HepG2 (cell line): ENCODE measurements at regions not wholly inside any gene's neighbourhood (a gene's known extent, or its start where the extent isn't known, plus 50 kb on each side); places are given as distances from the start of the nearest gene placed in this dataset.

Experiments used
- CCDC6 ChIP-seq: sonication (generic); formaldehyde crosslinking; IDR thresholded peaks from 2 replicates; pipeline ENCODE4 v1.8.1; 2022; ENCODE audit warnings: mild to moderate bottlenecking, missing genetic modification reagents, moderate library complexity
- IRX3 ChIP-seq: sonication (generic); formaldehyde crosslinking; IDR thresholded peaks from 2 replicates; pipeline ENCODE4 v1.8.1; 2023; ENCODE audit warnings: mild to moderate bottlenecking, low read depth, missing genetic modification reagents, borderline replicate concordance
- JDP2 ChIP-seq: sonication (generic); formaldehyde crosslinking; IDR thresholded peaks from 2 replicates; pipeline ENCODE4 v1.8.1; 2022; ENCODE audit warnings: missing genetic modification reagents, borderline replicate concordance
- KDM2A ChIP-seq: sonication (generic); formaldehyde crosslinking; IDR thresholded peaks from 2 replicates; pipeline ENCODE4 v1.4.0; 2020; ENCODE audit warnings: low read depth, missing genetic modification reagents, borderline replicate concordance
- MYPOP ChIP-seq: sonication (generic); formaldehyde crosslinking; IDR thresholded peaks from 2 replicates; pipeline ENCODE4 v1.8.1; 2023; ENCODE audit warnings: mild to moderate bottlenecking, moderate library complexity, missing genetic modification reagents
- YEATS2 ChIP-seq: sonication (generic); formaldehyde crosslinking; IDR thresholded peaks from 2 replicates; pipeline ENCODE4 v1.4.0; 2020; ENCODE audit warnings: missing genetic modification reagents, borderline replicate concordance
- ZNF232 ChIP-seq: sonication (generic); formaldehyde crosslinking; IDR thresholded peaks from 2 replicates; pipeline ENCODE4 v1.4.0; 2020; ENCODE audit warnings: missing genetic modification reagents, borderline replicate concordance
- ZNF296 ChIP-seq: sonication (generic); formaldehyde crosslinking; conservative IDR thresholded peaks from 2 replicates; pipeline ENCODE4 v1.5.0; 2020; ENCODE audit warnings: mild to moderate bottlenecking, missing genetic modification reagents
- ZNF451 ChIP-seq: sonication (generic); formaldehyde crosslinking; IDR thresholded peaks from 2 replicates; pipeline ENCODE4 v1.5.0; 2020; ENCODE audit warnings: mild to moderate bottlenecking, missing genetic modification reagents
- ZNF746 ChIP-seq: sonication (generic); formaldehyde crosslinking; IDR thresholded peaks from 2 replicates; pipeline ENCODE4 v1.8.0; 2022; ENCODE audit warnings: mild to moderate bottlenecking, missing genetic modification reagents
- ZNF773 ChIP-seq: sonication (generic); formaldehyde crosslinking; IDR thresholded peaks from 2 replicates; pipeline ENCODE4 v1.4.0; 2020; ENCODE audit warnings: missing genetic modification reagents, borderline replicate concordance
- TF ChIP-seq, protein P1 (sequence below): sonication (generic); formaldehyde crosslinking; IDR thresholded peaks from 2 replicates; pipeline ENCODE4 v1.8.0; 2022; ENCODE audit warnings: mild to moderate bottlenecking, missing genetic modification reagents; ENCODE audit not compliant: insufficient replicate concordance
- TF ChIP-seq, protein P2 (sequence below): sonication (generic); formaldehyde crosslinking; IDR thresholded peaks from 2 replicates; pipeline ENCODE4 v1.5.0; 2020; ENCODE audit warnings: mild to moderate bottlenecking, low read depth, missing genetic modification reagents, borderline replicate concordance
- TF ChIP-seq, protein P3 (sequence below): sonication (generic); formaldehyde crosslinking; IDR thresholded peaks from 2 replicates; pipeline ENCODE4 v1.4.0; 2020; ENCODE audit warnings: missing genetic modification reagents
- TF ChIP-seq, protein P4 (sequence below): sonication (generic); formaldehyde crosslinking; conservative IDR thresholded peaks from 2 replicates; pipeline ENCODE4 v1.4.0; 2020; ENCODE audit warnings: missing genetic modification reagents

- TF ChIP-seq, protein P1, sequence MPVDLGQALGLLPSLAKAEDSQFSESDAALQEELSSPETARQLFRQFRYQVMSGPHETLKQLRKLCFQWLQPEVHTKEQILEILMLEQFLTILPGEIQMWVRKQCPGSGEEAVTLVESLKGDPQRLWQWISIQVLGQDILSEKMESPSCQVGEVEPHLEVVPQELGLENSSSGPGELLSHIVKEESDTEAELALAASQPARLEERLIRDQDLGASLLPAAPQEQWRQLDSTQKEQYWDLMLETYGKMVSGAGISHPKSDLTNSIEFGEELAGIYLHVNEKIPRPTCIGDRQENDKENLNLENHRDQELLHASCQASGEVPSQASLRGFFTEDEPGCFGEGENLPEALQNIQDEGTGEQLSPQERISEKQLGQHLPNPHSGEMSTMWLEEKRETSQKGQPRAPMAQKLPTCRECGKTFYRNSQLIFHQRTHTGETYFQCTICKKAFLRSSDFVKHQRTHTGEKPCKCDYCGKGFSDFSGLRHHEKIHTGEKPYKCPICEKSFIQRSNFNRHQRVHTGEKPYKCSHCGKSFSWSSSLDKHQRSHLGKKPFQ (CRISPR knock-in tag): no peak
- TF ChIP-seq CCDC6 (CRISPR knock-in tag): no peak
- TF ChIP-seq ZNF232 (CRISPR knock-in tag): no peak
- no peak for TF ChIP-seq YEATS2 (CRISPR knock-in tag)
- no peak for TF ChIP-seq ZNF296
- TF ChIP-seq JDP2: no peak
- TF ChIP-seq ZNF746: no peak
- TF ChIP-seq, protein P2, sequence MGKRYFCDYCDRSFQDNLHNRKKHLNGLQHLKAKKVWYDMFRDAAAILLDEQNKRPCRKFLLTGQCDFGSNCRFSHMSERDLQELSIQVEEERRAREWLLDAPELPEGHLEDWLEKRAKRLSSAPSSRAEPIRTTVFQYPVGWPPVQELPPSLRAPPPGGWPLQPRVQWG: no peak
- no peak for TF ChIP-seq ZNF451 (CRISPR knock-in tag)
- no peak for TF ChIP-seq ZNF773 (CRISPR knock-in tag)
- TF ChIP-seq IRX3 (CRISPR knock-in tag): no peak
- TF ChIP-seq KDM2A (CRISPR knock-in tag): no peak
- no peak for TF ChIP-seq MYPOP (CRISPR knock-in tag)
- TF ChIP-seq, protein P3, sequence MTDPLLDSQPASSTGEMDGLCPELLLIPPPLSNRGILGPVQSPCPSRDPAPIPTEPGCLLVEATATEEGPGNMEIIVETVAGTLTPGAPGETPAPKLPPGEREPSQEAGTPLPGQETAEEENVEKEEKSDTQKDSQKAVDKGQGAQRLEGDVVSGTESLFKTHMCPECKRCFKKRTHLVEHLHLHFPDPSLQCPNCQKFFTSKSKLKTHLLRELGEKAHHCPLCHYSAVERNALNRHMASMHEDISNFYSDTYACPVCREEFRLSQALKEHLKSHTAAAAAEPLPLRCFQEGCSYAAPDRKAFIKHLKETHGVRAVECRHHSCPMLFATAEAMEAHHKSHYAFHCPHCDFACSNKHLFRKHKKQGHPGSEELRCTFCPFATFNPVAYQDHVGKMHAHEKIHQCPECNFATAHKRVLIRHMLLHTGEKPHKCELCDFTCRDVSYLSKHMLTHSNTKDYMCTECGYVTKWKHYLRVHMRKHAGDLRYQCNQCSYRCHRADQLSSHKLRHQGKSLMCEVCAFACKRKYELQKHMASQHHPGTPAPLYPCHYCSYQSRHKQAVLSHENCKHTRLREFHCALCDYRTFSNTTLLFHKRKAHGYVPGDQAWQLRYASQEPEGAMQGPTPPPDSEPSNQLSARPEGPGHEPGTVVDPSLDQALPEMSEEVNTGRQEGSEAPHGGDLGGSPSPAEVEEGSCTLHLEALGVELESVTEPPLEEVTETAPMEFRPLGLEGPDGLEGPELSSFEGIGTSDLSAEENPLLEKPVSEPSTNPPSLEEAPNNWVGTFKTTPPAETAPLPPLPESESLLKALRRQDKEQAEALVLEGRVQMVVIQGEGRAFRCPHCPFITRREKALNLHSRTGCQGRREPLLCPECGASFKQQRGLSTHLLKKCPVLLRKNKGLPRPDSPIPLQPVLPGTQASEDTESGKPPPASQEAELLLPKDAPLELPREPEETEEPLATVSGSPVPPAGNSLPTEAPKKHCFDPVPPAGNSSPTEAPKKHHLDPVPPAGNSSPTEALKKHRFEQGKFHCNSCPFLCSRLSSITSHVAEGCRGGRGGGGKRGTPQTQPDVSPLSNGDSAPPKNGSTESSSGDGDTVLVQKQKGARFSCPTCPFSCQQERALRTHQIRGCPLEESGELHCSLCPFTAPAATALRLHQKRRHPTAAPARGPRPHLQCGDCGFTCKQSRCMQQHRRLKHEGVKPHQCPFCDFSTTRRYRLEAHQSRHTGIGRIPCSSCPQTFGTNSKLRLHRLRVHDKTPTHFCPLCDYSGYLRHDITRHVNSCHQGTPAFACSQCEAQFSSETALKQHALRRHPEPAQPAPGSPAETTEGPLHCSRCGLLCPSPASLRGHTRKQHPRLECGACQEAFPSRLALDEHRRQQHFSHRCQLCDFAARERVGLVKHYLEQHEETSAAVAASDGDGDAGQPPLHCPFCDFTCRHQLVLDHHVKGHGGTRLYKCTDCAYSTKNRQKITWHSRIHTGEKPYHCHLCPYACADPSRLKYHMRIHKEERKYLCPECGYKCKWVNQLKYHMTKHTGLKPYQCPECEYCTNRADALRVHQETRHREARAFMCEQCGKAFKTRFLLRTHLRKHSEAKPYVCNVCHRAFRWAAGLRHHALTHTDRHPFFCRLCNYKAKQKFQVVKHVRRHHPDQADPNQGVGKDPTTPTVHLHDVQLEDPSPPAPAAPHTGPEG (CRISPR knock-in tag): no peak
- TF ChIP-seq, protein P4, sequence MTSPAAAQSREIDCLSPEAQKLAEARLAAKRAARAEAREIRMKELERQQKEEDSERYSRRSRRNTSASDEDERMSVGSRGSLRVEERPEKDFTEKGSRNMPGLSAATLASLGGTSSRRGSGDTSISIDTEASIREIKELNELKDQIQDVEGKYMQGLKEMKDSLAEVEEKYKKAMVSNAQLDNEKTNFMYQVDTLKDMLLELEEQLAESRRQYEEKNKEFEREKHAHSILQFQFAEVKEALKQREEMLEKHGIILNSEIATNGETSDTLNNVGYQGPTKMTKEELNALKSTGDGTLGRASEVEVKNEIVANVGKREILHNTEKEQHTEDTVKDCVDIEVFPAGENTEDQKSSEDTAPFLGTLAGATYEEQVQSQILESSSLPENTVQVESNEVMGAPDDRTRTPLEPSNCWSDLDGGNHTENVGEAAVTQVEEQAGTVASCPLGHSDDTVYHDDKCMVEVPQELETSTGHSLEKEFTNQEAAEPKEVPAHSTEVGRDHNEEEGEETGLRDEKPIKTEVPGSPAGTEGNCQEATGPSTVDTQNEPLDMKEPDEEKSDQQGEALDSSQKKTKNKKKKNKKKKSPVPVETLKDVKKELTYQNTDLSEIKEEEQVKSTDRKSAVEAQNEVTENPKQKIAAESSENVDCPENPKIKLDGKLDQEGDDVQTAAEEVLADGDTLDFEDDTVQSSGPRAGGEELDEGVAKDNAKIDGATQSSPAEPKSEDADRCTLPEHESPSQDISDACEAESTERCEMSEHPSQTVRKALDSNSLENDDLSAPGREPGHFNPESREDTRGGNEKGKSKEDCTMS (CRISPR knock-in tag): no peak
These were observed 324.8 kb upstream of the NWD2 start (continued) for GRCh38 chr4:36919721-36920120.
